GM12878 (cell line): ENCODE measurements at regions not wholly inside any gene's neighbourhood (a gene's known extent, or its start where the extent isn't known, plus 50 kb on each side); places are given as distances from the start of the nearest gene placed in this dataset.

Experiments used
- ATAC-seq: fragments of 200-7000 bp; cut with Tn5 transposase; 3 replicates; pipeline ENCODE4 v1.9.1; 2020; ENCODE audit warnings: mild to moderate bottlenecking, moderate library complexity
- BruUV-seq: library from RNA; stranded (reverse); fragments of 400-500 nt; replicated peaks from 2 replicates; lab custom pipeline; 2021; lab: Mats Ljungman, UMichigan
- CTCF ChIA-PET: fragments of 300-600 bp; sonication (Branson Sonifier 250); formaldehyde crosslinking; extraction: SDS; loops from one replicate; lab custom pipeline; 2021; ENCODE audit warnings: inconsistent platforms; lab: Yijun Ruan, JAX
- POLR2A ChIA-PET: fragments of 350-600 bp; formaldehyde crosslinking; extraction: SDS; loops from one replicate; lab custom pipeline; 2021; ENCODE audit warnings: inconsistent platforms; lab: Charles Lee
- RAD21 ChIA-PET: fragments of 300-600 bp; sonication (Branson Sonifier 250); formaldehyde crosslinking; loops from one replicate; lab custom pipeline; 2023; ENCODE audit warnings: antibody characterized with exemption; ENCODE audit not compliant: unreplicated experiment; lab: Charles Lee
- SMC1A ChIA-PET: fragments of 300-600 bp; sonication (Branson Sonifier 250); formaldehyde crosslinking; loops from one replicate; lab custom pipeline; 2023; ENCODE audit not compliant: unreplicated experiment, uncharacterized antibody; lab: Charles Lee
- DNase-seq: peaks from one replicate; pipeline ENCODE4 v3.0.0-alpha.2; 2011; ENCODE audit warnings: low read depth, low spot score
- FAIRE-seq: peaks from 3 replicates; lab custom pipeline; 2011; peaks lifted over from hg19 to GRCh38; lab: Jason Lieb, UNC
- H2AFZ ChIP-seq: 2 replicates; pipeline ENCODE4 v1.6.0; 2011; ENCODE audit warnings: low read depth, low read length, control low read depth; ENCODE audit not compliant: control insufficient read depth
- H3K27ac ChIP-seq: 2 replicates; pipeline ENCODE4 v1.5.1; 2011; ENCODE audit warnings: control low read depth; ENCODE audit not compliant: control insufficient read depth, insufficient read depth
- H3K27me3 ChIP-seq, 2 experiments: replicated peaks in 1 of 2; 2 replicates each; pipeline versions ENCODE4 v1.6.0 to v1.6.1; 2011; ENCODE audit warnings: low read length in 1 of 2; ENCODE audit not compliant: control insufficient read depth in 2 of 2, insufficient read depth in 2 of 2
- H3K36me3 ChIP-seq, 2 experiments: 2 replicates each; pipeline ENCODE4 v1.5.1; 2011; ENCODE audit warnings: low read length in 1 of 2; ENCODE audit not compliant: control insufficient read depth in 2 of 2, insufficient read depth in 2 of 2
- H3K4me1 ChIP-seq: 2 replicates; pipeline ENCODE4 v1.6.1; 2011; ENCODE audit warnings: mild to moderate bottlenecking, low read length, moderate library complexity, mixed read lengths; ENCODE audit not compliant: control insufficient read depth, insufficient read depth
- H3K4me2 ChIP-seq: 2 replicates; pipeline ENCODE4 v1.6.0; 2011; ENCODE audit warnings: control low read depth; ENCODE audit not compliant: control insufficient read depth, insufficient read depth
- H3K4me3 ChIP-seq: fragments of 200-600 bp; sonication (generic); 2 replicates; pipeline ENCODE4 v1.5.1; 2016
- H3K79me2 ChIP-seq: 2 replicates; pipeline ENCODE4 v1.6.0; 2011; ENCODE audit warnings: low read length; ENCODE audit not compliant: control insufficient read depth, insufficient read depth
- H3K9ac ChIP-seq: 2 replicates; pipeline ENCODE4 v1.8.0; 2011; ENCODE audit warnings: low read length, control low read depth, mixed read lengths; ENCODE audit not compliant: control insufficient read depth, insufficient read depth
- H3K9me3 ChIP-seq: replicated peaks from 3 replicates; pipeline ENCODE4 v1.5.1; 2011; ENCODE audit warnings: mild to moderate bottlenecking, low read length; ENCODE audit not compliant: control insufficient read depth, insufficient read depth
- H4K20me1 ChIP-seq: 2 replicates; pipeline ENCODE4 v1.6.0; 2011; ENCODE audit not compliant: control insufficient read depth, insufficient read depth
- NFXL1 ChIP-seq: fragments of 450-650 bp; IDR thresholded peaks from 2 replicates; pipeline ENCODE4 v1.6.1; 2017; ENCODE audit warnings: antibody characterized with exemption, mild to moderate bottlenecking, borderline replicate concordance
- PML ChIP-seq: IDR thresholded peaks from 2 replicates; pipeline ENCODE4 v1.6.1; 2012; ENCODE audit warnings: low read length, inconsistent platforms
- POLR2A ChIP-seq: IDR thresholded peaks from 2 replicates; pipeline ENCODE4 v1.6.1; 2011; ENCODE audit warnings: low read depth, mild to moderate bottlenecking, low read length
- SP1 ChIP-seq: IDR thresholded peaks from one replicate; pipeline ENCODE4 v1.6.1; 2011; ENCODE audit warnings: low read depth, low read length
- WGBS: methylation state at CpG from one replicate; pipeline ENCODE4 v1.1.6; 2016; ENCODE audit warnings: low lambda C conversion rate; ENCODE audit not compliant: insufficient replicate concordance, insufficient coverage; ENCODE audit errors: missing lambda C conversion rate; 5-methylcytosine and 5-hydroxymethylcytosine counted together
- in situ Hi-C: fragments of 300-500 bp; cut with MboI; formaldehyde crosslinking; loops from 9 replicates; pipeline ENCODE4 v1.14.3; 2018; ENCODE audit warnings: mixed read lengths
- intact Hi-C: fragments of 100-400 bp; cut with micrococcal nuclease; formaldehyde crosslinking; loops from one replicate; pipeline ENCODE4 v1.14.2; 2022; ENCODE audit not compliant: unreplicated experiment
- TF ChIP-seq, protein P1 (sequence below): IDR thresholded peaks from 2 replicates; pipeline ENCODE4 v1.6.1; 2012; ENCODE audit warnings: mild to moderate bottlenecking, low read depth, low read length

DNA sequence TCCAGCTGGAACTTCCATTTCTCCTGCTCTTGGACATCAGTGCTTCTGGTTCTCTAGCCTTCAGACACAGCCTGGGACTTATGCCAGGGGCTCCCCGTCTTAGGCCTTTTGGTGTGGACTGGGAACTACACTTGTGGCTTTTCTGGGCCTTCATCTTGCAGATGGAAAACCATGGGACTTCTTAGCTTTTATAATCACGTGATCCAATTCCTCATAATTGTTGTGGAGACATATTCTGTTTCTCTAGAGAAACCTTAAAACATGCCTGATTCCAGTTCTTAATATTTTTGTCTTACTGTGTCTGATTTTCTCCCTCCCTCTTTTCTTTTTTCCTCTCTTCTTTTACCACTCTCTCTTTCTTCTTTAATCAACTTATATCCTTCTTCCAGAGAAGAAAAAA lies 224.2 kb upstream of the FOXP2 start:
- BruUV-seq: no TSS peak
- Histone ChIP-seq H3K27ac (no peak overlapping the region), H4K20me1 (no peaks in the 10 kb centered on the region), H3K79me2 (no peaks in the 10 kb centered on the region), H3K4me1 (no peaks in the 10 kb centered on the region), H3K9me3 (no peaks in the 10 kb centered on the region), H3K27me3 (no peaks in the 10 kb centered on the region; a peak in 2 of 4 replicates), H3K4me3 (no peak overlapping the region), H3K36me3 (no peaks in the 10 kb centered on the region), H3K9ac (no peak overlapping the region), H2AFZ (no peak overlapping the region), H3K4me2 (no peak overlapping the region)
- DNase-seq (no peak), ATAC-seq (no peak), FAIRE-seq (no peak)
- TF ChIP-seq POLR2A (no peak), SP1 (no peak), PML (no peak), NFXL1 (no peak)
- TF ChIP-seq, protein P1, sequence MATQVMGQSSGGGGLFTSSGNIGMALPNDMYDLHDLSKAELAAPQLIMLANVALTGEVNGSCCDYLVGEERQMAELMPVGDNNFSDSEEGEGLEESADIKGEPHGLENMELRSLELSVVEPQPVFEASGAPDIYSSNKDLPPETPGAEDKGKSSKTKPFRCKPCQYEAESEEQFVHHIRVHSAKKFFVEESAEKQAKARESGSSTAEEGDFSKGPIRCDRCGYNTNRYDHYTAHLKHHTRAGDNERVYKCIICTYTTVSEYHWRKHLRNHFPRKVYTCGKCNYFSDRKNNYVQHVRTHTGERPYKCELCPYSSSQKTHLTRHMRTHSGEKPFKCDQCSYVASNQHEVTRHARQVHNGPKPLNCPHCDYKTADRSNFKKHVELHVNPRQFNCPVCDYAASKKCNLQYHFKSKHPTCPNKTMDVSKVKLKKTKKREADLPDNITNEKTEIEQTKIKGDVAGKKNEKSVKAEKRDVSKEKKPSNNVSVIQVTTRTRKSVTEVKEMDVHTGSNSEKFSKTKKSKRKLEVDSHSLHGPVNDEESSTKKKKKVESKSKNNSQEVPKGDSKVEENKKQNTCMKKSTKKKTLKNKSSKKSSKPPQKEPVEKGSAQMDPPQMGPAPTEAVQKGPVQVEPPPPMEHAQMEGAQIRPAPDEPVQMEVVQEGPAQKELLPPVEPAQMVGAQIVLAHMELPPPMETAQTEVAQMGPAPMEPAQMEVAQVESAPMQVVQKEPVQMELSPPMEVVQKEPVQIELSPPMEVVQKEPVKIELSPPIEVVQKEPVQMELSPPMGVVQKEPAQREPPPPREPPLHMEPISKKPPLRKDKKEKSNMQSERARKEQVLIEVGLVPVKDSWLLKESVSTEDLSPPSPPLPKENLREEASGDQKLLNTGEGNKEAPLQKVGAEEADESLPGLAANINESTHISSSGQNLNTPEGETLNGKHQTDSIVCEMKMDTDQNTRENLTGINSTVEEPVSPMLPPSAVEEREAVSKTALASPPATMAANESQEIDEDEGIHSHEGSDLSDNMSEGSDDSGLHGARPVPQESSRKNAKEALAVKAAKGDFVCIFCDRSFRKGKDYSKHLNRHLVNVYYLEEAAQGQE: no peak
- POLR2A ChIA-PET: no interaction called here
- WGBS: 0% methylated on average over 2 of the region's 2 CpGs
- intact Hi-C loops: no loop called here
- CTCF ChIA-PET: no interaction called here
- SMC1A ChIA-PET: no interaction called here
- in situ Hi-C loops: no loop called here
- RAD21 ChIA-PET: no interaction called here
